GM23248 (cell line): ENCODE measurements at regions not wholly inside any gene's neighbourhood (a gene's known extent, or its start where the extent isn't known, plus 50 kb on each side); places are given as distances from the start of the nearest gene placed in this dataset.

Experiments
- EZH2 ChIP-seq: fragments of 200-600 bp; sonication (generic); IDR thresholded peaks from 2 replicates; pipeline ENCODE4 v1.6.1; 2018; ENCODE audit warnings: antibody characterized with exemption, mild to moderate bottlenecking; ENCODE audit not compliant: insufficient read depth, poor library complexity, severe bottlenecking
- EZH2phosphoT487 ChIP-seq: fragments of 200-600 bp; sonication (generic); IDR thresholded peaks from 2 replicates; pipeline ENCODE4 v1.6.1; 2018; ENCODE audit warnings: antibody characterized with exemption, moderate library complexity, mild to moderate bottlenecking, low read depth; ENCODE audit not compliant: insufficient read depth

- TF ChIP-seq EZH2: no peak
- no peak for TF ChIP-seq EZH2phosphoT487
Observed at GRCh38 chr13:75073786-75074185, 408.2 kb downstream of the TBC1D4 start.
